HUES64 (cell line): ENCODE measurements at regions not wholly inside any gene's neighbourhood (a gene's known extent, or its start where the extent isn't known, plus 50 kb on each side); places are given as distances from the start of the nearest gene placed in this dataset.
"Not testable (repeated sequence)": the region's sequence is repeated elsewhere in the genome, so short reads cannot be mapped to it uniquely, and the experiment has no call there.

Experiments used
- H3K27ac ChIP-seq: 2 replicates; pipeline ENCODE4 v1.7.0; 2013; ENCODE audit warnings: low read depth, low read length, inconsistent platforms
- H3K27me3 ChIP-seq: 2 replicates; pipeline ENCODE4 v1.6.1; 2013; ENCODE audit warnings: mild to moderate bottlenecking, low read length; ENCODE audit not compliant: insufficient read depth
- H3K36me3 ChIP-seq: 2 replicates; pipeline ENCODE4 v1.6.1; 2013; ENCODE audit warnings: mild to moderate bottlenecking, low read length; ENCODE audit not compliant: insufficient read depth
- H3K4me1 ChIP-seq: 2 replicates; pipeline ENCODE4 v1.6.1; 2013; ENCODE audit warnings: mild to moderate bottlenecking, low read length, moderate library complexity; ENCODE audit not compliant: insufficient read depth
- H3K4me3 ChIP-seq: 2 replicates; pipeline ENCODE4 v1.5.1; 2013; ENCODE audit warnings: mild to moderate bottlenecking, low read length, moderate library complexity
- H3K9ac ChIP-seq: 2 replicates; pipeline ENCODE4 v1.6.1; 2013; ENCODE audit warnings: mild to moderate bottlenecking, low read depth, low read length
- H3K9me3 ChIP-seq: 2 replicates; pipeline ENCODE4 v1.6.1; 2013; ENCODE audit warnings: low read depth, low read length; ENCODE audit not compliant: insufficient read depth
- WGBS: fragments of 150-250, 120-280 bp; methylation state at CpG from one replicate; pipeline ENCODE4 v1.1.7; 2013; ENCODE audit warnings: missing lambda C conversion rate; 5-methylcytosine and 5-hydroxymethylcytosine counted together

- no peak overlapping the region for H3K4me3 ChIP-seq
- H3K36me3 ChIP-seq: no peaks in the 10 kb centered on the region
- H3K27me3 ChIP-seq: no peaks in the 10 kb centered on the region
- no peaks in the 10 kb centered on the region for H3K9me3 ChIP-seq
- 73% methylated on average over 6 of the region's 6 CpGs for WGBS
- no peak overlapping the region for H3K27ac ChIP-seq
- no peak overlapping the region for H3K9ac ChIP-seq
- peaks cover 26% of the 10 kb centered on the region for H3K4me1 ChIP-seq
Observed at GRCh38 chr11:115611343-115611742, 107.1 kb upstream of the CADM1 start.

DNA sequence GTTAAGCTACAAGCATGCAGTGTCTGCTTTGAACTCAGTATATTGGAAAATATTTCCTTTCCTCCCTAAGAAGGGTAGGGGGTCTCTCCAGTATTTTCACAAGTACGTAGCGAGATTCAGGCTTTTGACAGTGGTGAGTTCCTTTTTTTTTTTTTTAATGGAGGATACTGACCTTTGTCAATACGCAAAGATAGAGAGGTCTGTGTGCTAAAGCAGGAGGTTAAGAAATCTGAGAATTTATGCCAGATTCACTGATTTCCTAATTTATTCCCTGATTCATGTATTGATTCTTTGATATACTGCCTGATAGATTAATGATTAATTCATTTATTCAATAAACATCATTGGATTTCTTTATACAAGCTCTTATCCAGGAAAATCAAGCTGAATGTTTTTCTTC is 106.7 kb upstream of the CADM1 start:
- Histone ChIP-seq H3K9me3 (no peaks in the 10 kb centered on the region), H3K36me3 (no peaks in the 10 kb centered on the region), H3K4me1 (peaks cover 26% of the 10 kb centered on the region), H3K27me3 (no peaks in the 10 kb centered on the region), H3K4me3 (no peak overlapping the region), H3K9ac (no peak overlapping the region), H3K27ac (no peak overlapping the region)
- WGBS: 98% methylated on average over 3 of the region's 3 CpGs

DNA sequence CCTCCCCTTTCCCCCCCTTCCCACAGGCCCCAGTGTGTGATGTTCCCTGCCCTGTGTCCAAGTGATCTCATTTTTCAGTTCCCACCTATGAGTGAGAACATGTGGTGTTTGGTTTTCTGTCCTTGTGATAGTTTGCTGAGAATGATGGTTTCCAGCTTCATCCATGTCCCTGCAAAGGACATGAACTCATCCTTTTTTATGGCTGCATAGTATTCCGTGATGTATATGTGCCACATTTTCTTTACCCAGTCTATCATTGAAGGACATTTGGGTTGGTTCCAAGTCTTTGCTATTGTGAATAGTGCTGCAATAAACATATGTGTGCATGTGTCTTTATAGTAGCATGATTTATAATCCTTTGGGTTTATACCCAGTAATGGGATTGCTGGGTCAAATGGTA is 106.0 kb upstream of the CADM1 start:
- H3K4me3 ChIP-seq, H3K27ac ChIP-seq, H3K36me3 ChIP-seq, H3K9ac ChIP-seq, H3K9me3 ChIP-seq, H3K27me3 ChIP-seq: not testable (repeated sequence)
- H3K4me1 ChIP-seq: peaks cover 26% of the 10 kb centered on the region
- no CpG with 5 or more reads among the region's 1 CpG for WGBS

DNA sequence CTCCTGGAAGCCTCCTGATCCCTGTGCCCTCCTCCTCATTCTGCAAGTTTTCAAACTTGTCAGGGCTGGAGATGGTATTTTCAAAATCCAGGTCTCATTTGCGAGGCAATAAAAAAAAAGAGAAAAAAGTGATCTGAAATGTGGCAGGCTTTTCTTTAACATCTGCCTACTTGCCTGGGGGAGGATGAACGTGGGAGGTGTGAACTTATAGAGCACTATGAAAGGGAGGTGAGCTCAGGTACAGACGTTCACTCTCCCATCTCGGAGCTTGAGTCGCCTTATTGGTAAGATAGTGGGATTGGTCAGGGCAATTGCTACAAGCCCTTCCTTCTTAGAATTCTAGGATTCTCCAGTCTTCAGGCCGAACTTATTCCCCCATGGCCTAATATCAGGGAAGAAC is 104.8 kb upstream of the CADM1 start:
- Histone ChIP-seq H3K9me3 (no peaks in the 10 kb centered on the region), H3K9ac (no peak overlapping the region), H3K4me1 (peaks cover 26% of the 10 kb centered on the region), H3K4me3 (no peak overlapping the region), H3K27ac (no peak overlapping the region), H3K36me3 (no peaks in the 10 kb centered on the region), H3K27me3 (no peaks in the 10 kb centered on the region)
- 90% methylated on average over 6 of the region's 6 CpGs for WGBS

- H3K4me3 ChIP-seq: no peak overlapping the region
- H3K9me3 ChIP-seq: no peaks in the 10 kb centered on the region
- H3K4me1 ChIP-seq: peaks cover 19% of the 10 kb centered on the region
- no peaks in the 10 kb centered on the region for H3K36me3 ChIP-seq
- no peak overlapping the region for H3K27ac ChIP-seq
- no peaks in the 10 kb centered on the region for H3K27me3 ChIP-seq
- no peak overlapping the region for H3K9ac ChIP-seq
- 85% methylated on average over 13 of the region's 13 CpGs for WGBS
Observed at GRCh38 chr11:115607621-115608221, 103.5 kb upstream of the CADM1 start.

- Histone ChIP-seq H3K9ac (no peak overlapping the region), H3K27me3 (no peaks in the 10 kb centered on the region), H3K4me1 (peaks cover 8% of the 10 kb centered on the region), H3K27ac (no peak overlapping the region), H3K4me3 (no peak overlapping the region), H3K36me3 (no peaks in the 10 kb centered on the region), H3K9me3 (no peaks in the 10 kb centered on the region)
- 80% methylated on average over 9 of the region's 11 CpGs for WGBS
Observed at GRCh38 chr11:115606498-115607220, 102.4 kb upstream of the CADM1 start.

DNA sequence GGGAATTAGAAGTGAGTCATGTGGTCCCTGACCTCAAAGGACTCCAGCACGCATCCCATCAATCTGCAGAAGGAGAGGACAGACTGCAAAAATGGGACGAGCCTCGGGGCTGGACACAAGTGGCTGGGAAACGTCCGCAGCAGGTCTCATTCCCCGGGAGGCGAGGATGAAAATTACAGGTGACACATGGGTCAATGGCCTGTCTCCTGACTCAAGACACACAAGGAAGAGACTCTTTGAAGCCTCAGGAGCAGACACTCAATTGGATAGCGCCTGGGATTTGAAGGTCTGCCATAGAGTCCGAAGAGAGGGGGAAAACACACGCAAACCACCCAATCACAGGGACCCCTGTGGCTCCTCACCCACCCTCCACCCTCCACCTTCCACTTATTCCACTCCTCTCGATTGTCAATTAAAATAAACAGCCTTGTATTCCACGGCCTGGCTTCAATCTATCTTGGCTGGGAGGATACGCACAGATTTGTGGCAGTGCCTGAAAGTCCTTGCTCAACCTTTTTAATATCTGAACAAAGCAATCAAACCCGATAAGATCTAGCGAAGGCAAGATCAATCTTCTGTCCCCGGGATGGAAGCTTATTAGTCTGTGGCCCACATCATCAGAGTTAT is 101.8 kb upstream of the CADM1 start:
- H3K4me1 ChIP-seq: 0 out of 2 replicates have a peak, but pooled peaks cover 1% of the 10 kb centered on the region
- no peaks in the 10 kb centered on the region for H3K36me3 ChIP-seq
- H3K4me3 ChIP-seq: no peak overlapping the region
- H3K27me3 ChIP-seq: no peaks in the 10 kb centered on the region
- no peak overlapping the region for H3K9ac ChIP-seq
- 89% methylated on average over 16 of the region's 16 CpGs for WGBS
- H3K27ac ChIP-seq: no peak overlapping the region
- H3K9me3 ChIP-seq: no peaks in the 10 kb centered on the region

DNA sequence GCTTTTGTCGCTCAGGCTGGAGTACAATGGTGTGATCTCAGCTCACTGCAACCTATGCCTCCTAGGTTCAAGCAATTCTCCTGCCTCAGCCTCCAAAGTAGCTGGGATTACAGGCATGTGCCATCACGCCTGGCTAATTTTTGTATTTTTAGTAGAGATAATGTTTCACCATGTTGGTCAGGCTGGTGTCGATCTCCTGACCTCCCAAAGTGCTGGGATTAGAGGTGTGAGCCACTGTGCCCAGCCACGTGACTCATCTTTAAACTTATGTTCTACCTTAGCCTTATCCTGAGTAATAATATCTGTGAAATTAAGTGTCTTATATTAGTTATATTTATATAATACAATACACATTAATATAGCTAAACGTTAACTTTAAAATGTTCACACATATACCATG is 101.2 kb upstream of the CADM1 start:
- not testable (repeated sequence) for H3K9ac ChIP-seq, H3K9me3 ChIP-seq, H3K4me1 ChIP-seq, H3K4me3 ChIP-seq, H3K27me3 ChIP-seq, H3K27ac ChIP-seq, H3K36me3 ChIP-seq
- WGBS: 95% methylated on average over 4 of the region's 5 CpGs

GRCh38 chr11:115599125-115599524 is 94.9 kb upstream of the CADM1 start:
- Histone ChIP-seq H3K9ac (no peak overlapping the region), H3K9me3 (no peaks in the 10 kb centered on the region), H3K27ac (no peak overlapping the region), H3K27me3 (no peaks in the 10 kb centered on the region), H3K36me3 (no peaks in the 10 kb centered on the region), H3K4me1 (no peaks in the 10 kb centered on the region), H3K4me3 (no peak overlapping the region)
- WGBS: no CpG with 5 or more reads among the region's 1 CpG

- no peak overlapping the region for H3K9ac ChIP-seq
- H3K4me1 ChIP-seq: no peaks in the 10 kb centered on the region
- H3K27ac ChIP-seq: no peak overlapping the region
- no peaks in the 10 kb centered on the region for H3K9me3 ChIP-seq
- no peaks in the 10 kb centered on the region for H3K36me3 ChIP-seq
- no peak overlapping the region for H3K4me3 ChIP-seq
- 67% methylated on average over 1 of the region's 3 CpGs for WGBS
- no peaks in the 10 kb centered on the region for H3K27me3 ChIP-seq
Observed at GRCh38 chr11:115598257-115598901, 94.2 kb upstream of the CADM1 start.

DNA sequence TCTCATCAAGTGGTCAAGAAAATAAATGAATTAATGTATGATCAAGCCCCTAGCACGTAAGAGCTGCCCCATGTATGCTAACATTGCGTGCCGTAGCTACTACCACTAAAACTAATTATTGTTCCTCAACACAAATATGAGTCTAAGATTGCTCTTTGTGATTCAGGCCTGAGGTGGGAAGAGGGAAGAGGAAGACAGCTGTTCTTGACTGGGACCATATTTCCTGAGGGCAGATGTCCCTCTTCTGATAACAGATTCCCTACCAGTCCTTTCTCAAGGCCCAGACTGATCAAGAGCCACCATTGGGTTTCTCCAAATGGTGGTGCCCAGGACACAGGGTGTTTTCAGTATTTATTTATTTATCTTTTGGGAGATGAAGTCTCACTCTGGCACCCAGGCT is 87.2 kb upstream of the CADM1 start:
- WGBS: 100% methylated on average over 1 of the region's 3 CpGs
- Histone ChIP-seq H3K4me1 (no peaks in the 10 kb centered on the region; the same call in 1 of the 2 replicates), H3K27ac (no peak overlapping the region), H3K9me3 (peaks cover 11% of the 10 kb centered on the region), H3K9ac (no peak overlapping the region), H3K36me3 (no peaks in the 10 kb centered on the region), H3K4me3 (no peak overlapping the region), H3K27me3 (no peaks in the 10 kb centered on the region)
